ENCODE measurements at regions not wholly inside any gene's neighbourhood (a gene's known extent, or its start where the extent isn't known, plus 50 kb on each side); places are given as distances from the start of the nearest gene placed in this dataset.
"Not testable (repeated sequence)": the region's sequence is repeated elsewhere in the genome, so short reads cannot be mapped to it uniquely, and the experiment has no call there.

- H3K27ac Mint-ChIP-seq; H3K36me3 Mint-ChIP-seq (ENCODE audit: low read depth); H3K4me3 Mint-ChIP-seq; H3K9me3 Mint-ChIP-seq; DNase-seq; H3K4me1 Mint-ChIP-seq (ENCODE audit: low read depth); H3K27me3 Mint-ChIP-seq (ENCODE audit: low read depth); CTCF ChIA-PET; intact Hi-C loops (cut with micrococcal nuclease): not testable (repeated sequence)
These were observed 139.8 kb downstream of the OR13A1 start for GRCh38 chr10:45175520-45176118.

- H3K4me1 Mint-ChIP-seq (ENCODE audit: low read depth): no peaks in the 10 kb centered on the region
- no peaks in the 10 kb centered on the region for H3K36me3 Mint-ChIP-seq (ENCODE audit: low read depth)
- no peak for DNase-seq
- no peaks in the 10 kb centered on the region for H3K9me3 Mint-ChIP-seq
- CTCF ChIA-PET: no interaction called here
- no peak overlapping the region for H3K4me3 Mint-ChIP-seq
- H3K27me3 Mint-ChIP-seq (ENCODE audit: low read depth): no peaks in the 10 kb centered on the region
- intact Hi-C loops (cut with micrococcal nuclease): no loop called here
- no peak overlapping the region for H3K27ac Mint-ChIP-seq
These were observed 135.7 kb downstream of the OR13A1 start for GRCh38 chr10:45179691-45180090.

DNA sequence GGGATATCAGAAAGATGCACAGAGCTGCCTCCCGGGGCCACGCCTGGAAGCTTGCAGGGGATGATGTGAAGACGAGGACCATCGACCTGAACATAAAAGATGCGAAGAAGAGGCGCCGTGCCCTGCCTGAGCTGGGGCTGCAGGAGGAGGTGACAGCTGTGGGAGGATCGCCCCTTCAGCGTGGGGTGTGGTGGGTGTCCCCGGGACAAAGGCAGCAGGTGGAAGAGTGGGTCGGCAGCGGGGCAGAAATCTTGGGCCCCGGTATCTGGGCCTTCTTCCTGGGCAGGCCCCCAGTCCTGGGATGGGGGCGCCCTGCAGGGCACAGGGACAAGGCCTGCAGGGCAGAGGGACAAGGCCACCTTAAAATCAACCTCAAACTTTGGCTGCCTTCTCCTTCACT, 134.9 kb downstream of the OR13A1 start:
- DNase-seq: no peak
- H3K9me3 Mint-ChIP-seq: no peaks in the 10 kb centered on the region
- no peak overlapping the region for H3K27ac Mint-ChIP-seq
- intact Hi-C loops (cut with micrococcal nuclease): no loop called here
- H3K4me1 Mint-ChIP-seq (ENCODE audit: low read depth): no peaks in the 10 kb centered on the region
- no peak overlapping the region for H3K4me3 Mint-ChIP-seq
- CTCF ChIA-PET: no interaction called here
- no peaks in the 10 kb centered on the region for H3K27me3 Mint-ChIP-seq (ENCODE audit: low read depth)
- no peaks in the 10 kb centered on the region for H3K36me3 Mint-ChIP-seq (ENCODE audit: low read depth)

DNA sequence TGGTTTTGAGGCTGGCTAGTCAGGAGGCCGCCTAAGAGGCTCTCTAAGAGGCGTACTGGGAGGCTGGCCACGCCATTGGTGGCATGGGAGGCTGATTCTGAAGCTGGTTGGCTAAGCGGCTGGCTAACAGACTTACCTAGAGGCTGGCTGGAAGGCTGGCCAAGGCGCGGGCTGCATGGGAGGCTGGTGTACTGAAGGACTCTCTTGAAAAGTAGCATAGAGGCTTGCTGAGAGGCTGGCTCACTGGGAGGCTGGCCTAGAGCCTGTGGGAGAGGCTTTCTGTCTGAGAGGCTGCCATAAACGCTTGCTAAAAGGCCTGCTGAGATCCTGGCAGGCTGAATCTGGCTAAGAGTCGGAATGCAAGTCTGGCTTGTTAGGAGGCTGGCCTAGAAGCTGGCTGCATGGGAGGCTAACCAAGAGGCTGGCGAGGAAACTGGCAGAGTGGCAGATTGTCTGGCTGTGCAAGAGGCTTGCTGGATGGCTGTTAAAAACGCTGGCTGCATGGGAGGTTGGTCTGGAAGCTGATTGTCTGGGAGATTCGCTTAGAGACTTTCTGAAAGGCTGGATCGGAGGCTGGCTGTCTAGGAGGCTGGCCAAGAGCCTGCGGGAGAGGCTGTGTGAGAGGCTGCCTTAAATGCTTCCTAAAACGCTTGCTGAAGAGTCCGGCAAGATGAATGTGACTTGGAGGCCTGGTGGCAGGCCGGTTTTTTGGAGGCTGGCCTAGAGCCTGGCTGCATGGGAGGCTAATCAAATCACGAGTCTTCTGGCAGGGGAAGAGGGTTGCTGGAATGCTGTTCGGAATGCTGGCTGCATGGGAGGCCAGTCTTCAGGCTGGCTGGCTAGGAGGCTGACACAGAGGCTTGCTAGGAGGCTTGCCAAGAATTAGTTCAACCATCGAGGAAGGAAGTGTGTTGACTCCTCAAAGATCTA, 134.2 kb downstream of the OR13A1 start:
- Mint-ChIP-seq H3K4me1 (ENCODE audit: low read depth) (no peaks in the 10 kb centered on the region), H3K27me3 (ENCODE audit: low read depth) (no peaks in the 10 kb centered on the region), H3K27ac (no peak overlapping the region), H3K36me3 (ENCODE audit: low read depth) (no peaks in the 10 kb centered on the region), H3K9me3 (no peaks in the 10 kb centered on the region), H3K4me3 (no peak overlapping the region)
- intact Hi-C loops (cut with micrococcal nuclease): no loop called here
- no peak for DNase-seq
- CTCF ChIA-PET: no interaction called here

- H3K4me3 Mint-ChIP-seq: no peak overlapping the region
- DNase-seq: no peak
- CTCF ChIA-PET: no interaction called here
- no peaks in the 10 kb centered on the region for H3K4me1 Mint-ChIP-seq (ENCODE audit: low read depth)
- H3K27ac Mint-ChIP-seq: no peak overlapping the region
- H3K9me3 Mint-ChIP-seq: no peaks in the 10 kb centered on the region
- intact Hi-C loops (cut with micrococcal nuclease): no loop called here
- no peaks in the 10 kb centered on the region for H3K36me3 Mint-ChIP-seq (ENCODE audit: low read depth)
- no peaks in the 10 kb centered on the region for H3K27me3 Mint-ChIP-seq (ENCODE audit: low read depth)
These were observed 132.2 kb downstream of the OR13A1 start for GRCh38 chr10:45183174-45183573.

DNA sequence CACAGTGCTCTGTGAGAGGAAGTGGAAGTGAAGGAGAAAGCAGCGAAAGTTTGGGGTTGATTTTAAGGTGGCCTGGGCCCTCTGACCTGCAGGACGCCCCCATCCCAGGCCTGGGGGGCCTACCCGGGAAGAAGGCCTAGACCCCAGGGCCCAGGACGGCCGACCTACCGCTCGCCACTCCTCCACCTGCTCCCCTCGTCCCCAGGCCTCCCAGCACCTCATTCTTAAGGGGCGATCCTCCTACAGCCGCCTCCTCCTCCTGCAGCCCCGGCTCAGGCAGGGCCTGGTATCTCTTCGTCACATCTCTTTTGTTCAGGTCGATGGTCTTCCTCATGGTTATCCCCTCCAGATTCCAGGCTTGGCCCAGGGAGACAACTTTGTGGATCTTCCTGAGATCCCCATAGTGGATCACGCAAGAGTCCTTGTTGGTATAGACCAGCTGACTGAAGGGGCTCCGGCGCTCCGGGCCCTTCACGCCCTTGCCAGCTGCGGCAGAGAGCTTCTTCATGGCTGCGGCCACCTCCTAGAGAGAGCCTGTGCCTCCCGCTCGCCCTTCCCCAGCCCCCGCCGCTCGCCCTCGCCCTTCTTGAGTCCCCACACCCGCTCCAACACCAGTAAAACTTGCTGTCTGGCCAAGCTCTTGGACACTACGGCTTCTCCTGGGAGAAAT, 117.5 kb downstream of the OR13A1 start:
- Mint-ChIP-seq H3K36me3 (ENCODE audit: low read depth) (no peaks in the 10 kb centered on the region), H3K27ac (no peak overlapping the region), H3K9me3 (no peaks in the 10 kb centered on the region), H3K4me1 (ENCODE audit: low read depth) (no peaks in the 10 kb centered on the region), H3K4me3 (no peak overlapping the region), H3K27me3 (ENCODE audit: low read depth) (peaks cover 2% of the 10 kb centered on the region)
- CTCF ChIA-PET: no interaction called here
- intact Hi-C loops (cut with micrococcal nuclease): no loop called here
- no peak for DNase-seq

- H3K4me3 Mint-ChIP-seq: no peak overlapping the region
- no peaks in the 10 kb centered on the region for H3K36me3 Mint-ChIP-seq (ENCODE audit: low read depth)
- DNase-seq: no peak
- no peaks in the 10 kb centered on the region for H3K9me3 Mint-ChIP-seq
- no peak overlapping the region for H3K27ac Mint-ChIP-seq
- H3K27me3 Mint-ChIP-seq (ENCODE audit: low read depth): peaks cover 2% of the 10 kb centered on the region
- CTCF ChIA-PET: no interaction called here
- H3K4me1 Mint-ChIP-seq (ENCODE audit: low read depth): no peaks in the 10 kb centered on the region
- intact Hi-C loops (cut with micrococcal nuclease): no loop called here
These were observed 116.8 kb downstream of the OR13A1 start for GRCh38 chr10:45198486-45199204.

DNA sequence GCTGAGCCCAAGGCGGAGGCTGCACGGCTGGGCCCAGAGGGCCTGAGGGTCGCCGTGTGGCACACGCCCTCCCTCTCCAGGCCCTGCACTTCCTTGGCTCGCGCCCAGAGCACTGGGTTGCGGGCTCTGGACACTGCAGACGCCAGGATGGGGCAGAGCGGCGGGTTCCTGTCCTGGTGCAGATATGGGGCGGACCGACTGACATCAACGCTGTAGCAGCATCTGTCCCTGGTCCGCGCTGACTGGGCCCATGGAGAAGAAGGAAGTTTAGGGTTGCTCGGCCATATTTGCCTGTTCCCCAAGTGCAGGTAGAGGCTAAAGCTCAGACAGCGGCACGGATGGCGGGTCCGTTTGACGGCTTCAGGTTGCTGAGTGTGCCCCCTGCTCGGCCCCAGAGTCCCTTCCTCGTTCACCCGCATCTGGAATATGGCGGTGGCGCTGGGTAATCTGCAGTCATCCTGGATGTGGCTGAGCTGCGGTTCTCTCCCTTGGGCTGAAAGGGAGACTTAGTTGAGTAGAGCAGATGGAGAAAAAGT, 116.1 kb downstream of the OR13A1 start:
- no peak overlapping the region for H3K27ac Mint-ChIP-seq
- peaks cover 5% of the 10 kb centered on the region for H3K27me3 Mint-ChIP-seq (ENCODE audit: low read depth)
- DNase-seq: no peak
- H3K36me3 Mint-ChIP-seq (ENCODE audit: low read depth): no peaks in the 10 kb centered on the region
- no peaks in the 10 kb centered on the region for H3K4me1 Mint-ChIP-seq (ENCODE audit: low read depth)
- intact Hi-C loops (cut with micrococcal nuclease): no loop called here
- no peaks in the 10 kb centered on the region for H3K9me3 Mint-ChIP-seq
- H3K4me3 Mint-ChIP-seq: no peak overlapping the region
- CTCF ChIA-PET: no interaction called here

DNA sequence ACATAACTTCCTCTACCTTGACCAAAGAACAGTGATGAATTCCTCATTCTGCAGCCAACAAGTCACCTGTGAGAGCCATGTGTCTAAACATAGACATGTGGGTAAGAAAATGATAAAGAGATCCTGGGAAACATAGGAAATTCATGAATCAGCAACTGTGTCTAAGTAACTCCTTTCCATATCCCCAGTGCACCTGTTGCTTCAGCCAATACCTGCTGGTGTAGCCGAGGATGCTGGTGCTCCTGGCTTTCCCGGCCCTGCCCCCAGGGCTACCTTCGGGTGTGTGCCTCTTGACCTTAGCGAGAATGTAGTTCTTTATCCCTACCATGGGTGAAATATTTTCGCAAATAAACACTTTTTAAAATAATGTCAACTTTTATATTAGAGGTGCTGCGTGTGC, 114.1 kb downstream of the OR13A1 start:
- no peaks in the 10 kb centered on the region for H3K36me3 Mint-ChIP-seq (ENCODE audit: low read depth)
- no peaks in the 10 kb centered on the region for H3K4me1 Mint-ChIP-seq (ENCODE audit: low read depth)
- CTCF ChIA-PET: no interaction called here
- intact Hi-C loops (cut with micrococcal nuclease): no loop called here
- no peak overlapping the region for H3K4me3 Mint-ChIP-seq
- peaks cover 6% of the 10 kb centered on the region for H3K27me3 Mint-ChIP-seq (ENCODE audit: low read depth)
- H3K9me3 Mint-ChIP-seq: no peaks in the 10 kb centered on the region
- no peak for DNase-seq
- H3K27ac Mint-ChIP-seq: no peak overlapping the region

- Mint-ChIP-seq H3K4me1 (ENCODE audit: low read depth) (no peaks in the 10 kb centered on the region), H3K36me3 (ENCODE audit: low read depth) (no peaks in the 10 kb centered on the region), H3K4me3 (no peak overlapping the region), H3K27me3 (ENCODE audit: low read depth) (peaks cover 6% of the 10 kb centered on the region), H3K27ac (no peak overlapping the region), H3K9me3 (no peaks in the 10 kb centered on the region)
- DNase-seq: no peak
- intact Hi-C loops (cut with micrococcal nuclease): no loop called here
- CTCF ChIA-PET: interaction anchor here (0.6 kb wide), 1 partner anchor 355 kb away, joined by 4 read pairs; no protein-coding TSS in a partner anchor
These were observed 113.2 kb downstream of the OR13A1 start for GRCh38 chr10:45202242-45202641.

GRCh38 chr10:45204954-45205775, 110.2 kb downstream of the OR13A1 start:
- Mint-ChIP-seq H3K4me1 (ENCODE audit: low read depth) (no peaks in the 10 kb centered on the region), H3K27ac (no peak overlapping the region), H3K27me3 (ENCODE audit: low read depth) (peaks cover 11% of the 10 kb centered on the region), H3K36me3 (ENCODE audit: low read depth) (no peaks in the 10 kb centered on the region), H3K9me3 (no peaks in the 10 kb centered on the region), H3K4me3 (no peak overlapping the region)
- intact Hi-C loops (cut with micrococcal nuclease): no loop called here
- CTCF ChIA-PET: no interaction called here
- DNase-seq: no peak

DNA sequence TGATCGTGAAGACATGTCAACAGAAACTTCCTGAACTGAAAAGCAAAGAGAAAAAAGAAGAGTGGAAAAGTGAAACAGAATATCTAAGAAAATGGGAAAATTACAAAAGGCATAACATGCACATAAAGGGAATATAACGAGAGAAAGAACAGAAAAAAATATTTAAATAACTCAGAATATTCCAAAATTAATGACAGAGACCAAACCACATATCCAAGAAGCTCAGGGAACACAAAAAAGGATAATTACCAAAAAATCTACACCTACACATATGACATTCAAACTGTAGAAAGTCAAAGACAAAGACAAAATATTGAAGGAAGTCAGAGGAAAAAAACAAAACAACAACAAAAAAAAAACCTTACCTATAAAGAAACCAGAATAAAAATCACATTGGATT, 105.5 kb downstream of the OR13A1 start:
- Mint-ChIP-seq H3K4me3 (no peak overlapping the region), H3K4me1 (ENCODE audit: low read depth) (no peaks in the 10 kb centered on the region), H3K27me3 (ENCODE audit: low read depth) (peaks cover 5% of the 10 kb centered on the region), H3K27ac (no peak overlapping the region), H3K36me3 (ENCODE audit: low read depth) (no peaks in the 10 kb centered on the region), H3K9me3 (no peaks in the 10 kb centered on the region)
- intact Hi-C loops (cut with micrococcal nuclease): no loop called here
- CTCF ChIA-PET: no interaction called here
- no peak for DNase-seq

All from activated naive CD4-positive, alpha-beta T cell treated with anti-CD3 and anti-CD28 coated beads for 36 hours (primary cell).